ENCODE measurements at regions not wholly inside any gene's neighbourhood (a gene's known extent, or its start where the extent isn't known, plus 50 kb on each side); places are given as distances from the start of the nearest gene placed in this dataset.

GRCh38 chr4:147071209-147071740, 125.6 kb upstream of the TTC29 start:
- H3K14ac ChIP-seq (ENCODE audit: insufficient read length): peak overlapping the region; percentile 31
- no peak overlapping the region for H4K91ac ChIP-seq (replicated peaks; ENCODE audit: insufficient read length, low read length)
- no peak overlapping the region for H3K56ac ChIP-seq (replicated peaks; ENCODE audit: insufficient read length, low read depth, low read length)
- no peak overlapping the region for H3K9ac ChIP-seq (replicated peaks in 1 of 4; ENCODE audit: extremely low read depth in 1 of 4, low read depth in 3 of 4, low read length in 3 of 4)
- H4K5ac ChIP-seq (ENCODE audit: insufficient read length, low read depth, low read length): no peak overlapping the region
- no peak overlapping the region for H3K4ac ChIP-seq (replicated peaks; ENCODE audit: insufficient read length, low read depth, low read length)
- H2AFZ ChIP-seq (ENCODE audit: low read length): no peak overlapping the region
- no peak overlapping the region for H2BK120ac ChIP-seq (replicated peaks; ENCODE audit: low read depth, low read length)
- FAIRE-seq (no peak), DNase-seq (ENCODE audit: low read depth in 1 of 2, low spot score in 2 of 2) (no peak)
- H4K8ac ChIP-seq (ENCODE audit: extremely low read depth, insufficient read depth, low read length): no peak overlapping the region
- no peaks in the 10 kb centered on the region for H3K4me1 ChIP-seq (replicated peaks in 1 of 4; ENCODE audit: control insufficient read depth in 3 of 4, insufficient read depth in 4 of 4, low read length in 3 of 4)
- no peaks in the 10 kb centered on the region for H3K79me1 ChIP-seq (ENCODE audit: low read depth, low read length)
- peaks cover 0 to 11% of the 10 kb centered on the region in 2 experiments; a peak in 3 of 4 replicates for H3K9me3 ChIP-seq (ENCODE audit: insufficient read depth in 2 of 2, low read depth in 1 of 2, low read length in 1 of 2)
- H3K23me2 ChIP-seq (ENCODE audit: low read depth, low read length): no peaks in the 10 kb centered on the region
- no peaks in the 10 kb centered on the region for H3K36me3 ChIP-seq (ENCODE audit: control insufficient read depth in 2 of 4, insufficient read depth in 4 of 4, low read length in 3 of 4)
- no peak overlapping the region for H3K4me3 ChIP-seq (ENCODE audit: extremely low read depth in 1 of 4, insufficient read depth in 2 of 4, low read depth in 3 of 4, low read length in 4 of 4)
- no peak overlapping the region for H2BK5ac ChIP-seq (ENCODE audit: low read depth, low read length)
- no peak overlapping the region for H3K27ac ChIP-seq (ENCODE audit: low read depth, low read length)
- ChIA-PET CTCF (ENCODE audit: partially characterized antibody) (no interaction called here), POLR2A (ENCODE audit: partially characterized antibody) (no interaction called here)
- H3K4me2 ChIP-seq (ENCODE audit: insufficient read depth in 1 of 2, low read depth in 2 of 2, low read length in 2 of 2): no peak overlapping the region
- H3K18ac ChIP-seq (ENCODE audit: extremely low read depth, low read length): no peak overlapping the region
- no peak overlapping the region for H2BK15ac ChIP-seq (ENCODE audit: low read length)
- H2BK20ac ChIP-seq (ENCODE audit: low read length): no peak overlapping the region
- WGBS, 2 experiments (ENCODE audit: extremely low coverage in 1 of 2, insufficient coverage in 1 of 2, insufficient read length in 1 of 2, insufficient replicate concordance in 2 of 2, low coverage in 1 of 2, low lambda C conversion rate in 2 of 2, missing lambda C conversion rate in 1 of 2): 92% methylated on average over 6 of the region's 6 CpGs; no CpG with 5 or more reads in 1 of the 2 experiments
- H2AK5ac ChIP-seq (ENCODE audit: low read depth, low read length): no peak overlapping the region
- H3K27me3 ChIP-seq (replicated peaks in 1 of 4; ENCODE audit: control insufficient read depth in 3 of 4, extremely low read depth in 1 of 4, insufficient read depth in 3 of 4, low read length in 3 of 4): no peaks in the 10 kb centered on the region
- H3K23ac ChIP-seq (ENCODE audit: insufficient read length): no peak overlapping the region
- no peaks in the 10 kb centered on the region for H3K79me2 ChIP-seq (ENCODE audit: control insufficient read depth in 1 of 2, insufficient read depth in 2 of 2, low read length in 2 of 2)
- no peaks in the 10 kb centered on the region for H4K20me1 ChIP-seq (replicated peaks in 1 of 2; ENCODE audit: control insufficient read depth in 1 of 2, insufficient read depth in 2 of 2, low read length in 2 of 2)
- no peak overlapping the region for H2BK12ac ChIP-seq (ENCODE audit: low read depth, low read length)
- TF ChIP-seq POU5F1 (IDR thresholded peaks at IDR 0.05; ENCODE audit: low read depth, low read length) (no peak), CTBP2 (IDR thresholded peaks at IDR 0.05; ENCODE audit: borderline replicate concordance, insufficient read depth, insufficient read length, low read length) (no peak), CREB1 (IDR thresholded peaks at IDR 0.05) (no peak), PHF8 (conservative IDR thresholded peaks at IDR 0.05; ENCODE audit: low read depth, low read length) (no peak), YY1 (IDR thresholded peaks at IDR 0.05; ENCODE audit: low read depth, low read length) (no peak), ASH2L (IDR thresholded peaks at IDR 0.05; ENCODE audit: low read length) (no peak), SUZ12 (IDR thresholded peaks at IDR 0.05; ENCODE audit: low read length) (no peak), CBX8 (IDR thresholded peaks at IDR 0.05; ENCODE audit: borderline replicate concordance, low read depth, low read length) (no peak), POLR2AphosphoS5 (IDR thresholded peaks at IDR 0.05; ENCODE audit: low read depth, low read length) (no peak)
- TF ChIP-seq, protein P1, sequence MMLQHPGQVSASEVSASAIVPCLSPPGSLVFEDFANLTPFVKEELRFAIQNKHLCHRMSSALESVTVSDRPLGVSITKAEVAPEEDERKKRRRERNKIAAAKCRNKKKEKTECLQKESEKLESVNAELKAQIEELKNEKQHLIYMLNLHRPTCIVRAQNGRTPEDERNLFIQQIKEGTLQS (IDR thresholded peaks at IDR 0.05; ENCODE audit: insufficient read depth, low read depth, low read length): no peak
- TF ChIP-seq, protein P2, sequence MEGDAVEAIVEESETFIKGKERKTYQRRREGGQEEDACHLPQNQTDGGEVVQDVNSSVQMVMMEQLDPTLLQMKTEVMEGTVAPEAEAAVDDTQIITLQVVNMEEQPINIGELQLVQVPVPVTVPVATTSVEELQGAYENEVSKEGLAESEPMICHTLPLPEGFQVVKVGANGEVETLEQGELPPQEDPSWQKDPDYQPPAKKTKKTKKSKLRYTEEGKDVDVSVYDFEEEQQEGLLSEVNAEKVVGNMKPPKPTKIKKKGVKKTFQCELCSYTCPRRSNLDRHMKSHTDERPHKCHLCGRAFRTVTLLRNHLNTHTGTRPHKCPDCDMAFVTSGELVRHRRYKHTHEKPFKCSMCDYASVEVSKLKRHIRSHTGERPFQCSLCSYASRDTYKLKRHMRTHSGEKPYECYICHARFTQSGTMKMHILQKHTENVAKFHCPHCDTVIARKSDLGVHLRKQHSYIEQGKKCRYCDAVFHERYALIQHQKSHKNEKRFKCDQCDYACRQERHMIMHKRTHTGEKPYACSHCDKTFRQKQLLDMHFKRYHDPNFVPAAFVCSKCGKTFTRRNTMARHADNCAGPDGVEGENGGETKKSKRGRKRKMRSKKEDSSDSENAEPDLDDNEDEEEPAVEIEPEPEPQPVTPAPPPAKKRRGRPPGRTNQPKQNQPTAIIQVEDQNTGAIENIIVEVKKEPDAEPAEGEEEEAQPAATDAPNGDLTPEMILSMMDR (IDR thresholded peaks at IDR 0.05; ENCODE audit: control extremely low read depth in 1 of 3, insufficient read depth in 1 of 3, low read depth in 1 of 3, low read length in 3 of 3): no peak
